Neuronal stem cell (in vitro differentiated cells): ENCODE measurements at regions not wholly inside any gene's neighbourhood (a gene's known extent, or its start where the extent isn't known, plus 50 kb on each side); places are given as distances from the start of the nearest gene placed in this dataset.
A peak's percentile ranks its signal among the peaks of the same experiment; 100 is the strongest.

Experiments
- DNase-seq: peaks from one replicate; pipeline ENCODE4 v3.0.0-alpha.2; 2013; ENCODE audit warnings: low spot score
- H2AFZ ChIP-seq: one replicate; pipeline ENCODE4 v1.6.1; 2013; ENCODE audit warnings: mild to moderate bottlenecking, low read length, inconsistent platforms
- H2AK5ac ChIP-seq: 2 replicates; pipeline ENCODE4 v1.6.1; 2013; ENCODE audit warnings: low read depth, mild to moderate bottlenecking, inconsistent platforms, low read length, moderate library complexity, mixed read lengths
- H2BK120ac ChIP-seq: 2 replicates; pipeline ENCODE4 v1.6.1; 2013; ENCODE audit warnings: low read depth, mild to moderate bottlenecking, inconsistent platforms, low read length, moderate library complexity, mixed read lengths
- H2BK12ac ChIP-seq: one replicate; pipeline ENCODE4 v1.6.1; 2013; ENCODE audit warnings: low read length, inconsistent platforms
- H2BK15ac ChIP-seq: 2 replicates; pipeline ENCODE4 v1.6.1; 2013; ENCODE audit warnings: mild to moderate bottlenecking, low read length, inconsistent platforms, mixed read lengths
- H2BK5ac ChIP-seq: one replicate; pipeline ENCODE4 v1.6.1; 2013; ENCODE audit warnings: inconsistent platforms, mild to moderate bottlenecking, low read length, moderate library complexity
- H3K14ac ChIP-seq: one replicate; pipeline ENCODE4 v1.6.1; 2013; ENCODE audit warnings: low read length, inconsistent platforms
- H3K18ac ChIP-seq: 2 replicates; pipeline ENCODE4 v1.6.1; 2013; ENCODE audit warnings: low read length, inconsistent platforms
- H3K23ac ChIP-seq: 2 replicates; pipeline ENCODE4 v1.6.1; 2013; ENCODE audit warnings: low read depth, mild to moderate bottlenecking, mixed read lengths, low read length, inconsistent platforms; ENCODE audit not compliant: poor library complexity
- H3K27ac ChIP-seq: replicated peaks from 3 replicates; pipeline ENCODE4 v1.5.1; 2013; ENCODE audit warnings: low read length, inconsistent platforms
- H3K27me3 ChIP-seq, 3 experiments: 2 replicates each; pipeline ENCODE4 v1.6.1; 2013; ENCODE audit warnings: low read length in 3 of 3, mild to moderate bottlenecking in 2 of 3, inconsistent platforms in 1 of 3, low read depth in 1 of 3, mixed read lengths in 1 of 3, moderate library complexity in 1 of 3; ENCODE audit not compliant: control insufficient read depth in 3 of 3, insufficient read depth in 3 of 3
- H3K36me3 ChIP-seq, 2 donors: replicated peaks in 1 of 2; 2 replicates each; pipeline ENCODE4 v1.6.1; 2013; ENCODE audit warnings: low read length in 2 of 2; ENCODE audit not compliant: control insufficient read depth in 2 of 2, insufficient read depth in 2 of 2
- H3K4ac ChIP-seq: 2 replicates; pipeline ENCODE4 v1.6.1; 2013; ENCODE audit warnings: inconsistent platforms, mild to moderate bottlenecking, low read length, moderate library complexity
- H3K4me1 ChIP-seq, 2 donors: 1 replicate in 1 of 2; 2 replicates in 1 of 2; pipeline ENCODE4 v1.6.1; 2013; ENCODE audit warnings: low read length in 2 of 2, low read depth in 1 of 2; ENCODE audit not compliant: control insufficient read depth in 2 of 2, insufficient read depth in 1 of 2
- H3K4me2 ChIP-seq: one replicate; pipeline ENCODE4 v1.6.1; 2013; ENCODE audit warnings: mild to moderate bottlenecking, low read length, inconsistent platforms; ENCODE audit not compliant: insufficient read depth, poor library complexity, severe bottlenecking
- H3K4me3 ChIP-seq, 2 donors: 2 replicates each; pipeline ENCODE4 v1.5.1; 2013; ENCODE audit warnings: low read length in 2 of 2, mild to moderate bottlenecking in 2 of 2, inconsistent platforms in 1 of 2, moderate library complexity in 1 of 2
- H3K79me1 ChIP-seq: one replicate; pipeline ENCODE4 v1.6.1; 2013; ENCODE audit warnings: low read depth, mild to moderate bottlenecking, inconsistent platforms, low read length, moderate library complexity
- H3K9ac ChIP-seq: one replicate; pipeline ENCODE4 v1.6.1; 2013; ENCODE audit warnings: mild to moderate bottlenecking, low read depth, low read length, inconsistent platforms; ENCODE audit not compliant: poor library complexity
- H3K9me3 ChIP-seq, 2 donors: replicated peaks in 1 of 2; 2 replicates each; pipeline versions ENCODE3 to v1.6.1; 2013; ENCODE audit warnings: low read length in 2 of 2, mild to moderate bottlenecking in 2 of 2, inconsistent platforms in 1 of 2, low read depth in 1 of 2, mixed read lengths in 1 of 2, moderate library complexity in 1 of 2; ENCODE audit not compliant: control insufficient read depth in 2 of 2, insufficient read depth in 1 of 2
- H4K8ac ChIP-seq: one replicate; pipeline ENCODE4 v1.6.1; 2013; ENCODE audit warnings: low read depth, mild to moderate bottlenecking, inconsistent platforms, low read length, moderate library complexity
- H4K91ac ChIP-seq: one replicate; pipeline ENCODE4 v1.6.1; 2013; ENCODE audit warnings: low read length, low read depth, mild to moderate bottlenecking, inconsistent platforms; ENCODE audit not compliant: poor library complexity
- WGBS, 2 donors: extraction: QIAGEN DNeasy Blood & Tissue Kit; methylation state at CpG; one replicate each; pipeline ENCODE4 v1.1.7; 2013; ENCODE audit warnings: missing lambda C conversion rate in 2 of 2, mixed read lengths in 1 of 2; ENCODE audit not compliant: insufficient read length in 2 of 2, insufficient replicate concordance in 1 of 2; ENCODE audit errors: extremely low coverage in 2 of 2; 5-methylcytosine and 5-hydroxymethylcytosine counted together

DNA sequence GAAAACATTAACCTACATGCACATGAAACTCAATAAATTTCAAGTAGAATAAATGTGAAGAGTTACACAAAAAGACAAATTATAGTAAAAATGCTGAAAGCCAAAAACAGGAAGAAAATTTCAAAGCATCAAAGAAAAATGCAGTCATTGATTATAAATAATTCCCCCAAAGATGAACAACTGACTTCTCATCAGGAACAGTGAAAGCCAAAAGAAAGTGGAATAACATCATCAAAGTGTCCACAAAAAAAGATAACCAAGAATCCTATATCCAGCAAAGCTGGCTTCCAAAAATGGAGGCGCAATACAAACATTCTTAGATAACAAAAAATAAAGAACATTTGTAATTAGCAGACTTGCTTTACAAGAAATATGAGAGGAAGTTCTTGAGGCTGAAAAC lies 161.6 kb downstream of the CMPK2 start:
- Histone ChIP-seq H4K91ac (no peak overlapping the region), H3K4me3 (no peak overlapping the region), H3K36me3 (no peaks in the 10 kb centered on the region), H3K4ac (no peak overlapping the region), H2BK15ac (no peak overlapping the region), H3K14ac (no peak overlapping the region), H3K27ac (no peak overlapping the region), H3K9me3 (peaks cover 0 to 18% of the 10 kb centered on the region in 2 donors), H3K79me1 (no peaks in the 10 kb centered on the region), H2AFZ (no peak overlapping the region), H2BK120ac (no peak overlapping the region), H3K18ac (no peak overlapping the region), H3K23ac (no peak overlapping the region), H3K9ac (no peak overlapping the region), H3K4me2 (no peak overlapping the region), H2BK12ac (no peak overlapping the region), H2AK5ac (no peak overlapping the region), H4K8ac (no peak overlapping the region), H2BK5ac (no peak overlapping the region), H3K27me3 (no peaks in the 10 kb centered on the region), H3K4me1 (no peaks in the 10 kb centered on the region)
- no CpG with 5 or more reads among the region's 1 CpG for WGBS, 2 donors
- no peak for DNase-seq

DNA sequence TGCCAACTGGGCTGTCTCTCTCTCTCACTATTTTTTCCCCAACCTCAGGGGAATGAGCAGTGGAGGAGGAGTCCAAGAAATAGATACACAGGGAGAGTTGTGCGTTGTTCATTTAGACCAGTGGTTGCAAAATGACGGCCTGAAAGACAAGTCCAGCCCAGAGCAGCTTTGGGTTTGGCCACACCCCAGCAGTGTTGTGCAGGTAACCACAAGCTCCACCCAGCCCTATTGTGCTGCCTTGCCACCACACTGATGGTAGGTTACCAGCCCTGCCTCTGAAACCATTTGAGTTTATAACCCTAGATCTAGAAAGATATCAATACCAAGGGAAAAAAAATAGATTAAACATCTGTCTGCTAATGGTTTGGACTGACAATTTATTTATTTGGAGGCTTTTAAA lies 144.3 kb downstream of the CMPK2 start:
- no CpG with 5 or more reads among the region's 2 CpGs for WGBS, 2 donors
- Histone ChIP-seq H3K27ac (no peak overlapping the region), H3K4me3 (peak overlapping the region in 1 of 2 donors; percentile 9)

DNA sequence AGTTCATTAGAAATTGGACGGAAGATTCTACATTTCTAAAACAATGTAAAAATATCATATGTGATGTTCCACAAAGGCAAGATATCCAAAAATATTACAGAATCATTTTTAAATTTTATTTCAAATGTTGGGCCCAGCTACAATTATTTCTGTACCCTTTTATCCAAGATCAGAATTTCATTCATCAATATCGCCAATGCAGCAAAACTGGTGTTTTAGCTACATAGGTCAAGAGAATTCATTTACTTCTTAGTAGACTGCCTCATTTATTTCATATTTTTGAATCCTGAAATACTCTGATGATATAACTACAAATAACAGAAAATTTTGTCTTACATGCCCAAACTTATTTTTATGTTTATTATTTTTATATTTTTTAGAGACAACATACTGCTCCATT lies 143.1 kb downstream of the CMPK2 start:
- H2BK5ac ChIP-seq: no peak overlapping the region
- no peak overlapping the region for H3K14ac ChIP-seq
- WGBS, 2 donors: no CpG with 5 or more reads among the region's 2 CpGs
- H3K36me3 ChIP-seq: no peaks in the 10 kb centered on the region
- H2BK120ac ChIP-seq: no peak overlapping the region
- H3K4ac ChIP-seq: no peak overlapping the region
- no peak overlapping the region for H2AFZ ChIP-seq
- H2AK5ac ChIP-seq: no peak overlapping the region
- no peak overlapping the region for H3K4me3 ChIP-seq
- H3K27me3 ChIP-seq: no peaks in the 10 kb centered on the region
- H3K9ac ChIP-seq: no peak overlapping the region
- H3K27ac ChIP-seq: no peak overlapping the region
- no peak overlapping the region for H2BK15ac ChIP-seq
- no peak overlapping the region for H3K18ac ChIP-seq
- no peaks in the 10 kb centered on the region for H3K79me1 ChIP-seq
- H3K4me1 ChIP-seq: peaks cover 0 to 4% of the 10 kb centered on the region in 2 donors
- H3K23ac ChIP-seq: no peak overlapping the region
- H2BK12ac ChIP-seq: no peak overlapping the region
- no peak overlapping the region for H4K91ac ChIP-seq
- no peak overlapping the region for H4K8ac ChIP-seq
- DNase-seq: no peak
- no peaks in the 10 kb centered on the region for H3K9me3 ChIP-seq
- H3K4me2 ChIP-seq: no peak overlapping the region

More for the DNA sequence above, 144.3 kb downstream of the CMPK2 start:
- no peak overlapping the region for H2AFZ ChIP-seq
- no peak overlapping the region for H2BK5ac ChIP-seq
- no peak overlapping the region for H2BK120ac ChIP-seq
- H3K23ac ChIP-seq: no peak overlapping the region
- H3K18ac ChIP-seq: no peak overlapping the region
- H2AK5ac ChIP-seq: no peak overlapping the region
- no peak overlapping the region for H4K8ac ChIP-seq
- H3K36me3 ChIP-seq: no peaks in the 10 kb centered on the region
- H3K27me3 ChIP-seq: no peaks in the 10 kb centered on the region
- no peak overlapping the region for H3K14ac ChIP-seq
- no peak overlapping the region for H4K91ac ChIP-seq
- no peak for DNase-seq
- H2BK12ac ChIP-seq: no peak overlapping the region
- H3K9me3 ChIP-seq: no peaks in the 10 kb centered on the region
- H3K4ac ChIP-seq: no peak overlapping the region
- no peak overlapping the region for H3K9ac ChIP-seq
- H3K4me1 ChIP-seq: peaks cover 0 to 4% of the 10 kb centered on the region in 2 donors
- no peaks in the 10 kb centered on the region for H3K79me1 ChIP-seq
- H2BK15ac ChIP-seq: no peak overlapping the region
- H3K4me2 ChIP-seq: no peak overlapping the region

DNA sequence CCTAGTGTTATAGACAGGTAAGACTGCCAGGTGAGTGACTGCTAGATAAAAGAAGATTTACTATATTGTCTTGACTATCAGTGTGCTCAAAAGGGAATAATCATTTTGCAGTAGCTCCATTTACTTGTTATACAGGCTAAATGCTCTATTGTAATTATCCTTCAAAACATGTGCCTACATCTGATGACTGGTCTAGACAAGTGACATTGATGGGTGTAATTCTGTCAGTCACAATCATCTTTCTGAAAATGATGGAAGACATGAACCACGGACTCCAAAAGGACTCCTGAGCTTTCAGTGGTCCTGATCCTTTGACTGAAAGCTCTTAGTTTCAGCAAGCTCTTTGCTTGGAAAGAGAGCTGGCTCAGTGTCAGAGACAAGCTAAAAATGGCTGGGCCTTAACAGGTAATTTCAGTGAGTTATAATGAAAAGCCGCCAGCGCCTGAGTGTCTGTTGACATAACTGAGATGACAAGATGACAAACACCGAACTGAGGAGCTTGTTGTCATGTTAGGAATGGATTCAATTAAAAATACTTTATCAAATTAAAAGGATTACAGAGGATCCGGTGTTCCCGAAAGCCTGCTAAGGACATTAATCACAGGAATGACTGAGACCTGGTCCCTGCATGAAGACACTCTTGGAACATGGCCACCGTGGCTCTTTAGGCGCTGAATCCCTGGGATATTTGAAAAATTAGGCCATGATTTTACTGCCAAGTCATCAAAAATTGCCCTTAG lies 141.7 kb downstream of the CMPK2 start:
- Histone ChIP-seq H3K14ac (no peak overlapping the region), H3K27ac (no peak overlapping the region), H3K9ac (no peak overlapping the region), H3K4me3 (no peak overlapping the region), H2BK15ac (no peak overlapping the region), H3K9me3 (no peaks in the 10 kb centered on the region), H2BK5ac (no peak overlapping the region), H3K18ac (no peak overlapping the region), H3K4me2 (no peak overlapping the region), H3K23ac (no peak overlapping the region), H2AK5ac (no peak overlapping the region), H3K79me1 (no peaks in the 10 kb centered on the region), H4K8ac (no peak overlapping the region), H2BK12ac (no peak overlapping the region), H3K4ac (no peak overlapping the region), H3K36me3 (no peaks in the 10 kb centered on the region), H4K91ac (no peak overlapping the region), H2AFZ (no peak overlapping the region), H3K27me3 (no peaks in the 10 kb centered on the region), H2BK120ac (no peak overlapping the region), H3K4me1 (peaks cover 0 to 4% of the 10 kb centered on the region in 2 donors)
- WGBS, 2 donors: no CpG with 5 or more reads among the region's 8 CpGs
- no peak for DNase-seq
